Germinal center (tissue), 1 donor: ENCODE measurements at regions not wholly inside any gene's neighbourhood (a gene's known extent, or its start where the extent isn't known, plus 50 kb on each side); places are given as distances from the start of the nearest gene placed in this dataset.

Experiments used
- DNase-seq: peaks from one replicate; pipeline ENCODE4 v3.0.0; 2012; ENCODE audit warnings: mixed read lengths, low spot score

DNA sequence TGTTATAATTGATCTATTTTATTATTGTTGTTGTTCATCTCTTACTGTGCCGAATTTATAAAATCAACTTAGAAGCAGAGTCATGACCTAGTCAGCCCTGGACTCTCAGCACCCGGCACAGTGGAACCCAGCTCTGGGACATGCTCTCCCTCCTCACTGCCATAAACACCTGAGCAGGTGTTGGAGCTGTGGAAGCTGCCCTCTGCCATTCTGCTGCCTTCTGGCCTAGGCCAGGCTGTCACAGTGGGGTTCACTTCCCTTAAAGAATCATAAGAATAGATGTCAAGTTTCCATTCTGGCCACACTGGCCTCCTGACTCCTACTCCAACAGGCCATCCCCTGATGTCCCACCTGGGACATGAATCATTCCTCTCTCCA is 192.2 kb downstream of the ZFP36L2 start:
- DNase-seq, result no peak

DNA sequence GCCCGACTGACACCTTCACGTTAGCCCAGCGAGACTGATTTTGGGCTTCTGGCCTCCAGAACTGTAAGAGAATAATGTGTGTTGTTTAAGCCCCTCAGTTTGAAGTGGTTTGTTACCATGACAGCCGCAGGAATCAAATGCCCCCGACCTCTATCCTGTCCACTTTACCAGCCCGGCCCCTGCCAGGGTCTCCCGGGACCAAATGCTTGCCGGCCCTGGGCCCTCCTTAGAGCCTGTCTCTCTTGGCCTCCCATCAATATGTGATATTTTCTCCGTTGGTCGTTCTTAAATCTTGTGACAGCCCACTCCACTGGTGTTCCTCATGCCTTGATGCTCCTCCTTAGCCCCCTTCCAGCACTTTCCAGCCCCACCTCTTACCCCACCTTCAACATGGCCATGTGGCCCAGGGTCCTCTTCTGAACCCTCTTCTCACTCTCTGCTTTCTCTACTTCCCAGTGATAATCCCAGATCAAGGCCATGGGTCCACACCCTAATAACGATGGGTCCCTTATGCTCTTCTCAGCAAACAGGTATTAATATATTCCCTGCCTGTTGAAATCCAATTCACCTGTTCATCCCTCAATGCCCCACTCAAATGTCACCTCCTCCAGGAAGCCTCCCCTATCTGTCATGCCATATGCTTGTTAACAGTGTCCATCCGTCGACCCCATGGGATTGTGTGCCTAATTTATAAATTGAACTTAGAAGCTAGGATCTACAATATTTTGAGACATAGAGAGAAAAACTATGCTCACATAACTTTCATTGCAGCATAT is 192.8 kb downstream of the ZFP36L2 start:
- DNase-seq, result no peak

DNA sequence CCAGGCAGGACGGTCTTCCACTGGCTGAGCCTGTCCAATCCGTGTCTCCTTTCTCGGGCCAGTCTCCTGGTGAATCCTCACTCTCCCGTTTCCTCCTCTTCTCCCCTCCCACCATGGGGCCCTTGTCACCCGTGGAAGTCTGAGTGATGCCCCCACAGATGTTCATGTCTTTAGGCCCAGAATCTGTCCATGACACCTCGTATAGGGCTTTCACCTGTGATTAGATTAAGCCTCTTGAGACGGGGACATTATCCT is 193.5 kb downstream of the ZFP36L2 start:
- no peak for DNase-seq

DNA sequence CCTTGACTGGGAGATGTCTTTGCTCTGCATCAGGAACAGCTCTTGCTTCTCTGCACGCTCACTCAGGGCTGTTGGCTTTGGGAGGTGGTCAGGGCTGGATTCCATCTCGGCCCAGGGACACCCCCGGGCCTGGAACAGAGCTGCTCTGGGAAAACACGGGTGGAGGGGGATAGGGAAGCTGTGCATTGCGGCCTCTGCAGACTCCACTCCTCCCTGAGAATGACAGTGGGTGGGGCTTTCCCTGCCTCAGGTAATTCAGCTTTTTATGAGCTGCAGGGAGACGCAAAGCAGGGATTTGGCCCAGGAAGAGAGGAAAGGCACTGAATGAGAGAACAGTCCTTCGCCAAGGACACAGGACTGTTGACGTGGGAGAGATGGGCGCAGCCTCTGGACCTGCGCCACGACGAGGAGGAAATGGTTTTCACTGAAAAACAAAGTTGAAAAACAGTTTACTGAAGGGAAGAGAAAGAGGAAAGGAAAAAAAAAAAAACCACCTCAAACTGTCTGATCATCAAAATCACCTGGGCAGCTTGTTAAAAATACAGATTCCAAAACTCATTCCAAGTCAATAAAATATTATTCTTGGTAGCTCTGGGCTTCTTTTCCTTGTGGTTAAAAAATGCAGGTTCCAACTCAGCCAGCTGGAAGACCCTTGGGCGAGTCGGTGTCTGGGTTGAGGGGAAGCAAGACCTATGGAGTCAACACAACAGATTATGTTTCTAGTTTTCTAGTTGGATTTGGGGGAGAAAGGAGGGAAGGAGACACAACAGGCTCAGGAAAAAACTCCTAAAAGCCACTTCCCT is 194.0 kb downstream of the ZFP36L2 start:
- DNase-seq, result no peak

DNA sequence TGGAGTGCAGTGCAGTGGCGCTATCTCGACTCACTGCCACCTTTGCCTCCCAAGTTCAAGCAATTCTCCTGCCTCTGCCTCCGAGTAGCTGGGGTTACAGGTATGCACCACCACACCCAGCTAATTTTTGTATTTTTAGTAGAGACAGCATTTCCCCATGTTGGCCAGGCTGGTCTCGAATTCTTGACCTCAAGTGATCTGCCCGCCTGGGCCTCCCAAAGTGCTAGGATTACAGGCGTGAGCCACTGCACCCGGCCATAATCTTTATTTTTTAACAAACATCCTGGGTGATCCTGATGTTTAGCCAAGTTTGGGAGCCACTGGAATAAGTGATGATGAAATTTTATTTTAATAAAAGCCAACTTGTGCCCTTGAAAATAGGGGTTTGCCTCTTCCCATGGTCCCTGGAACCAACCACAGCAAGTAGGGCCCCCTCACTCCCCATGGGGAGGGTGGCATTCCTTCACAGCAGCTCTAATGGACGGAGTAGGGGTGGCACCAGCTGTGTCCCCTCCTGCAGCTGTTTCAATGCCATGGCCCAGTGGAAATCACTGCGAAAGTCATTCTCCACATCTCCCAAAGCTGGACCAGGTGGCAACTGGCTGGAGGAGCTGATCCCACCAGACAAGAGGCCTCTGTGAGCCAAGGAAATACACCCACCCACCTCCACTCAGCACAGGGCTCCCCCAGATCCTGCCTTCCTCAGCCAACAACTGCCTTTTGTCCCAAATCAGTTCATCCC is 194.8 kb downstream of the ZFP36L2 start:
- no peak for DNase-seq

DNA sequence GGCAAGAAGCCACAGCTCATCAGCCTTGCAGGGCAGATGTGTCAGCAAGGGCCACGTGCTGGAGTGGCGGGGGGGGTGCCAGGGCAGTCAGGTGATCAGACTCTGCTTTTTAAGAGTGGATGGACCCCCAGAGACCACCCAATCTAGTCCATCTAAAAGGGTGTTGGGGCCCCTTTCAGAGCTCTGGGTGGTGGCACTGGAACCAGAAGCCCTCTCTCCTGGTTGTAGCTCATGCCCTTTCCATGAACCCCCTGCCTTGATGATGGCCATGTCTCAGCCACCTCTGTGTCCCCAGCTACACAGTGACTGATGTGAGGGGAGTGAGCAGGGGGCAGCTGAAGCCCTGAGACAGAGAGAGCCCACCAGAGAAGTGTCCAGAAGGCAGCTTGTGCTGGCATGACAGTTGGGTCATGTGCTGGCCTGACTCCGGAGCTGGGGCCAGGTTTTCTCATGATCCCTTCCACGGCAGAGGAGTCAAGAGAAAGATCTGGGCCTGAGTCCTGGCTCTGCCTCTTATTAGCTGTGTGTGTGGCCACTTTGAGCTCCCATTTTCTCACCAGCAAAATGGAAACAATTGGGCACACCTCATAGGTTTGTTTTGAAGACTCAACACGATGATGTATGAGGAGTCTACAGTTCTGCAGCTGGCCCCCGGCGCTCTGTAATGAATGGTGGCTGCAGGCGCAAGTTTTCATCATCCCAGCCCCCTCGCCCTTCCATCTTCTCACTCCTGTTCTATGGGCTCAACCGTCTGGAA is 195.7 kb downstream of the ZFP36L2 start:
- DNase-seq, result no peak

DNA sequence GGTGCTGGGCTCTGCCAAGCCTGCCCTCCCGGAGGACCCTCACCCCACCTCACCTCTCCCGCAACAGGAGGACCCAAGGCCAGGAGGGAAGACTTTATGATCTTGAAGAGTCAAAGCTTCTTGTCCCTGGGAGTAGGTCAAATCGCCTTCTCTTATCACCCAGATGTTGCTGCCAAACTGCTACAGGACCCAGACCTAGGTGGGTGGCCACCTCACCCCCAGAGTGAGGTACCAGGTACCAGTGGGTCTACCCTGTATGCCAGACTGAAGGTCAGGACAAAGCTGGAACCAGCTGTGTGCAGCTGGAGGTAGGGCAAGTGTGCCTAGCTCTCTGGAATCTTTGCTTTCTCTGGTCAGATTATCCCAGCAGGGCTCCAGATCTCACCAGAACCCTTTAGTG is 197.2 kb downstream of the ZFP36L2 start:
- DNase-seq, result no peak

DNA sequence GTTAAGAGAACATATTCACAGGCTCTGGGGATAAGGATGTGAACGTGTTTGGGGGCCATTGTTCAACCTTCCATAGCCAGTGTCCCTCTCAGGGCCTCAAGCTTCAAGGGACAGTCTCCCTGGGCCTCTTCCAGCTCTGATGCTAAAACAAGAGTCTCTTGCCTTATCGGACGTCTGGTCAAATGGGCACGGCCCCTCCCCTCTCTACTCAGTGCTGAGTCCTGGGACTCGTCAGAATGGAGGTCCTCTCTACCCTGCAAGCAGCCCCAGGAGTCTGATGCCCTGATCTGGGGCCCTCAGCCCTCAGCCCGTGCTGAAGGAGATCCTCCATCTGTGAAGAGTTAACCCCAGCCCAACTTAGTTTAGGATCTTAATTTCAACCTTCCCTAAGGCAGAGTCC is 198.2 kb downstream of the ZFP36L2 start:
- DNase-seq, result no peak

DNA sequence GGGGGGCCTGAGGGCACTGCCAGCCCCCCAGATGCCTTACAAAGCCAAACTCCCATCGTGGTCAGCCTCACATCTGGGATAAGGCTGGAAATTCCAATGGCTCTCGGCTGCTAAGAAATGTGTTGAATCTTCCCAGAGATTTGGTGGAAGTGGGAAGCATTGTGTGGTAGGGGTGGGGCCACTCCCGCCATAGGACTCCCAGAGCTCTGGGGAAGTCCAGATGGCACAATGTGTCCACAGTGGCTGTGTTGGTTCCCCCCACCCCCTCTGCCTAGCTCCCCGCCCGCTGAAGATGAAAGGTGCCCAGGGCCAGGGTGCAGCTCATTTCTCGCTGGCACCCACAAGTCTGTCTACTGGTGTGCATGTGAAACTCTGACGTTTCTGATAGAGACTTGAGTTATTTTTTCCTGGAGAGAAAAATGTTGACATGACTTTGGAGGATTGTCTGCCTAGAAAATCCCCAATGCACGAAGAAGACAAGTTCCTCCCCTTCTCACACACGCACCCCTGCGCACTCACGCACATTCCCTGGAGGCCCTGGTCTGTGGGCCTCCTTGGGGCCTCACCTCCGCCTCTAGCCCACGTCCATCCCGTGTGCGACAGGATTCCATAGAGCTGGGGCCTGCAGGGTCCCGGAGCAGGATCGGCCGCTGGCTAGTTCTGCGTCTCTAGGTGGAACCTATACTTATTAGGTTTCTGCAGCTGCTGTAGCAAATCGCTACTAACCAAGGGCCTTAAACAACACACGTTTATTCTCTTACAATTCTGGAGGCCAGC is 199.1 kb downstream of the ZFP36L2 start:
- DNase-seq, result no peak

DNA sequence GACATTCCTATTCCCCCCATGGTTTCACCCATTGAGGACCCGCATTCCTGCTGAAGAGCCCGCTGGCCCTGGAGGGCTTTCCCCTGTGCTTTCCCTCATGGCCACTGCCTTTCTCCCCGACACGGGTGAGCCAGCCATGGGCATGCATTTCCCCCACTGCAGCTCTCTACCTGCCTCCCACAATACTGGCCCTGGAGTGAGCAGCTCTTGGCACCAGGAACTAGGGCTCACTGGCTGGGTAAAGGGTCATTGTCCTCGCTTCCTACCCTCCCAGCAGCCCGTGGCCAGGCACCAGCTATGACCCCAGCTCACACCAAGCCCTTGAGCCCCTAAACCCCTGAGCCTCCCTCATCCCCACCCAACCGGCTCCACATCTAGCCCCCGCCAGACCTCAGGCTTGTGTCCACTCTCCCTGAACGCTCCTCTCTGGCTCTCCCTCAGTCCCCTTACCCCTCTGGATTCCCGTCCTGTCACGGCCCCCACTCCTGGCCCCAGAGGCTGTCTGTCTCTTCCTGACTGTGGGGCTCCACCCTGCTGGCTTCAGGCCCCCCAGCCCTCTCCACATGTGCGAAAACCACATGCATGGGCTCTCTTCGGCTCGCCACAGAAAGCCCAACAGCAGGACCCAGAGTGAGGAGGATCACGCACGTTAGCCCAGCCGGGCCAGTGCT is 199.8 kb downstream of the ZFP36L2 start:
- DNase-seq, result no peak

DNA sequence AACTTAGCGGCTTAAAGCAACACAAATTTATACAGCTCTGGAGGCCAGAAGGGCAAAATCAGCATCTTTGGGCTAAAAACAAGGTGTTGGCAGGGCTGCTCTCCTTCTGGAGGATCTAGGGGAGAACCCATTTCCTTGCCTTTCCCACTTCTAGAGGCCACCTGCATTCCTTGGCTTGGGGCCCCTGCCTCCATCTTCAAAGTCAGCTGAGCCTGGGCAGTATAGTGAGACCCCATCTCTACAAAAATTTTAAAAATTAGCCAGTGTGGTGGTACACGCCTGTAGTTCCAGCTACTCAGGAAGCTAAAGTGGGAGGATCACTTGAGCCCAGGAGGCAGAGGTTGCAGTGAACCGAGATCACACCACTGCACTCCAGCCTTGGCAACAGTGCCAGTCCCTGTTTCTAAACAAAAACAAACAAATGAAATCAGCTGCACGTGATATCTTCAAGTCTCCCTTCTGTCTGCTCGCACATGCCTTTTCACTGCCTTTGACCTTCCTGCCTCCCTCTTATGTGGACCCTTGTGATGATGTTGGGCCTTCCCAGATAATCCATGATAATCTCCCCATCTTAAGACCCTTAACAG is 200.6 kb downstream of the ZFP36L2 start:
- DNase-seq, result no peak

DNA sequence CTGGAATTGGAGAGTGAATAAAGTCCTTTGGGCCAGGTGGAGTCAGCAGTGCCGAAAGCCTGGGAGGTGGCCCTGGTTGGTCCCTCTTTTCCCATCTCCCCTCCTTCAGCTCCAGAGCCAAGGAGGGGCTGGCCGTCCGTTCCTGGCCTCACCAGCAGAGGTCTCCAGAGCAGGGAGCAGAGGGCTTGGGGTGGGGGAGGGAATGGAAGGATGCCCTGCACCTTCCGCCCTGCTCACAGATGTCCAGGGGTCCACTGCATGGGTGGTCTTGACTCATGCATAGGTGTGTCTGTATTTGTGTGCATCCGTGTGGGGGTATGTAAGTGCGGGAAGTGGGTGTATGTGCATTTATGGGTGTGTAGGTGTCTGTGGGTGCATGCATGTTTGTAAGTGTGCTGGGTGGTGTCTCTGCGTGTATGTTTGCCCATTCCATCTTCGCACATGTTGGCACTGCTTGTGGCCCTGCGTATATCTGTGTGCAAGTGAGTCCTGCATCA is 201.8 kb downstream of the ZFP36L2 start:
- peak; percentile 55 for DNase-seq

DNA sequence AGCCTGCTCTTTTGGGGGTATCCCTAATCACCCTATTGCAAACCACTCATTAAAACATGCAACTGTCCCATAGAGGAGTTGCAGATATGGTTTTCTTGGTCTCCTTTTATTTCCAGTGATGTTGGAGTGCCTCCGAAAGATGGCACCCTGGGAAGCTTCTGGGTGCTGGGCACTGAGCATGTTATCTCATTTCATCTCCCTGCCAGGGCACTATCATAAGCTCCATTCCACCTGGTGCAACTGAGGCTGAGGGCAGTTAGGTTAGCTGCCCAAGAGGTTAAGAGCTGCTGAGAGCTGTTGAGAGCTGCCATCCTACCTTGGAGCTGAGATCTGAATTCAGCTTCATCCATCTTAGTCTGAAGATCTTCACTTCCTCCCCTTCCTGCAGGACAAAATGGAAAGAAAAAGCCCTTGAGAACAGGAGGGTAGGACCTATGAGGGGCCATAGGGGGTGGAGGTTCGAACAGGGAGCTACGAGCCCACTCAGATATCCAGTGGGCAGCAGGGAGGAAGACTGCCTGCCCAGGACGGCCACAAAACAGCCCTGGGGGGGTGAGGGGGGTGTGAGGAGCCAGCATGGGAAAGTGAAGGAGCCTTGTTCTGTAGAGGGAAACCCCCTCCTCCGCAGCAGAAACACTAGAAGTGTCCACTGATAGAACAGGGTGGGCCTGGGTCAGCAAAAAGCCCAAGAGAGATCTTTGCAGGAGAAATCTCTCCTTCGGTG is 202.5 kb downstream of the ZFP36L2 start:
- DNase-seq, result no peak

DNA sequence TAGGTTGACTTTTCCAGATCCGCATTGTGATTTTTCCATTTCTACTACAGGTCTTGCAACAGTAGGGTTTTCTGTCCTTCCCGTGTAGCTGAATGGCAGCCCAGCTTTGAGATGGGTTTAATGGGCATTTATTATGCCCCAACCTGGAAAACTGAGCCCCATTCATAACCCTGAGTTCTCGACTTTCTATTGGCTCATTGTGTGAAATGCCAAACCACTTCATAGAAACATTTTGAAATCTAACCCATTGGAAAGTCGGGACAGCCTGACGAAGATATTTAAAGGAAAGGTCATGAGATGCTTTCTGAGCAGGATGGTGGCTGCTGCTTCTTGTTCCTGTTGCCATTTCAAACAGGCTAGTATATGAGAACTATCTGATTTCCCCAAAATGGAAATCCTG is 203.5 kb downstream of the ZFP36L2 start:
- no peak for DNase-seq

DNA sequence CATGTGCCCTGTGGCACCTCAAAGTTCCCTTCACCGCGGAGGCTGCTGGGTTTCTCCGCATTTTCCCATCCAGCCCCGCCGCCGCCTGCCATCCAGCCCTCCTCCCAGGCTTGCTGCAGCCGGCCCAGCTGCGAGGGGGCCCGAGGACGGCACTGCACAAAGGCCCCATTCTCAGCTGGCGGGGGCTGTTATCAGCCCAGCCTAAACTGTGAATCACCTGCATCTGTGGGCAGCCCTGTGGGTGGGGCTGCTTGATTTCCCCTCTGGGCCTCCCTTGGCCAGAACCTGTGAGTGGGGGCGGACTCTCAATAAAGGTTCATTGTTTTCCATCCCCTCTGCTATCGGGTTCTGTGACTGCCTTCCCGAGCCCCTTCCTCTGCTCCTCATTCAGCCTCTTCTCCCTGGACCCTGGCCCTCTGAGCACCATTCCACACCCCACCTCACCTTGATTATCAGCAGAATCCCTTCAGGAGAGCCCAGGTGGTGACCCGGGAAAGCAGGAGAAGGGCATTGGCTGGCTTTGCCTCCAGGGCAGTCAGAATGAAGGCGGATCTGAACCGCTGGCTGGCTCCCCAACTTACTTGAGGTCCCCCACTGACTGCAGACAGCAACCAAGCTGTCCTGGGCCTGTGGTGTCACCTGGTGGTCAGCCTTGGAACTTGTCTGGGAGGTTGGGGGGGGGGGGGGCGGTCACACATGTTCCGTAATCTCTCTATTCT is 204.5 kb downstream of the ZFP36L2 start:
- DNase-seq, result no peak

DNA sequence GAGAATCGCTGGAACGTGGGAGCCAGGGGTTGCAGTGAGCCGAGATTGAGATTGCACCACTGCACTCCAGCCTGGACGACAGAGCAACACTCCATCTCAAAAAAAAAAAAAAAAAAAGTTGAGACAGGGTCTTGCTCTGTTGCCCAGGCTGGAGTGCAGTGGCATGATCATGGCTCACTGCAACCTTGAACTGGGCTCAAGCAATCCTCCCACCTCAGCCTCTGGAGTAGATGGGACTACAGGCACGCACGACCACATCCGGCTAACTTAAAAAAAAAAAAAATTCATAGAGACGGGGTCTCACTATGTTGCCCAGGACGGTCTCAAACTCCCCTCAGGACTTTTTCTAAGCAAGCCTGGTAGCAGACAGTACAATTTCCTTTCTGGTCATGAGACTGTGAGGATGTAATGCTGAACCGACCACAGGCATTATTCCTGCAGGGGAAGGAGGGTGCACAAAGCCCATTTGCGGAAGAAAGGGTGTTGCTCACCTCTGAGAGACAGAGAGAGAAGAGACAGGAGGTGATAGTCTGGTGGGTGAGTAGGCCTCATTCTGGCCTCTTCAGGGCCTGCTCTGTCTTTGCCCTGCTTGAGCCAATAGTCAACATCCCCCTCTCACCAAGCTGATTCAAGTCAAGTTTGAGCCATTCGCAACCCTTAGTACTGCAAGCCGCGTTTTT is 205.3 kb downstream of the ZFP36L2 start:
- DNase-seq, result no peak

DNA sequence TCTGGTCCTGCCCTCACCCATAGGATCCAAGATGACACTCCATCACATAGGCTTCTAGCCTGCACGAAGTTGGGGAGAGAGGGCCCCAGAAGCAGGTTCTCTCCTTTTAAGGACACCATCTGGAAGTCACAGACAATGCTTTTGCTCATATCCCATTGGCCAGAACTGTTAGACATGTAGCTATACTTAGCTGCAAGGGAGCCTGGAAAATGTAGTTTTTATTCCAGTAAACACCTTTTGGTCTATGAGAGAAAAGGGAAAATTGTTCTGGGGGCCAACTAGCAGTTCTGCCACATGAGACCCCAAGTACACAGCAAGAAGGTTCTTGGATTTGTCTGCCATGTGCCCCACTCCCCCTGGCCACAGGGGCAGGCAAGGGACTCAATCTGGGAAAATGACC is 206.1 kb downstream of the ZFP36L2 start:
- DNase-seq, result no peak

DNA sequence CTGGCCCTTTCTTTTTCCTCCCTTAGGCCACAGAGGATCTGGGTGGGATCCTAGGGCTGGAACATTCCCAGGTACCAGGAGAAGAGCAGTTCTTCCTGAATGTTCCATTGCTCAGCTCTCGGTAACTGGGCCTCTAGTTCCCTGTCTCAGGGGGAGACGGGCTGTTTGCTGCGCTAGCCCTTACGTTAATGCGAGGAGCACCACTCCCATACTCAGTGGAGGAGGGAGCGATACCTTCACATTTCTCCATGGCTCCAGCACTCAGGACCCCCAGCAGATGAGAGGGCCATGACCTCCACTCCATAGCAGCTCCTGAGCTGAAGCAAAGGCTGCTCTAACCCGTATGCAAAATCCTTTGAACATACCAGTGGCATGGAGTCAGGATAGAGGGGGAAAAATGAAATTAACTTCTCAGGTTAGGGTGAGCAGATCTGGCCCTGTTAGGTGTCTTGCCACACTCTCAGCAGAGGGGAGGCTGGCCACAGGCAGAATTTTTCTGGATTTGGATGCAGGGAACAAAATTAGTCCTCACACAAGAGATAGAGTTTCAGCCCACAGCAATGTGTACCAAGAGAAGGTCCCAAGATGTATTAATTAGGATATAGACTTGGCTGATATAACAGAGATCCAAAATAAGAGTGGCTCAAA is 206.7 kb downstream of the ZFP36L2 start:
- DNase-seq, result no peak
